SK-N-DZ (cell line): ENCODE measurements at regions not wholly inside any gene's neighbourhood (a gene's known extent, or its start where the extent isn't known, plus 50 kb on each side); places are given as distances from the start of the nearest gene placed in this dataset.
"Not testable (repeated sequence)": the region's sequence is repeated elsewhere in the genome, so short reads cannot be mapped to it uniquely, and the experiment has no call there.

Experiments used
- DNase-seq: peaks from one replicate; pipeline ENCODE4 v3.0.0-alpha.2; 2015; ENCODE audit warnings: low spot score

GRCh38 chr21:28193189-28193588 is 799.5 kb downstream of the LTN1 start:
- no peak for DNase-seq

DNA sequence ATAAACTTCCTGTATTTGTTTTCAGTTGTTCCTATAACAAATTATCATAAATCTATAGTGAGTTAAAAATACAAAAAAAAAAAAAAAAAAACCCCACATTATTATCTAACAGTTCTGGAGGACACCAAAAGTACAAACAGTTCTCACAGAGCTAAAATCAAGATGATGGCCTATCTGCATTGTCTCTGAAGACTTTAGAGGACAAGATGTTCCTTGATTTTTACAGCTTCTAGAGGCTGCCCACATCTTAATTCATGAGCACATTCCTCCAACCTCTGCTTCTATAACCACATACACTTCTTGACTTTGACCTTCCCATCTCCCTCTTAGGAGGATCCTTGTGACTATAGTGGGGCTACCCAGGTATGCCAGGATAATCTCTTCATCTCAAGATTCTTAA is 806.1 kb downstream of the LTN1 start:
- DNase-seq: no peak

DNA sequence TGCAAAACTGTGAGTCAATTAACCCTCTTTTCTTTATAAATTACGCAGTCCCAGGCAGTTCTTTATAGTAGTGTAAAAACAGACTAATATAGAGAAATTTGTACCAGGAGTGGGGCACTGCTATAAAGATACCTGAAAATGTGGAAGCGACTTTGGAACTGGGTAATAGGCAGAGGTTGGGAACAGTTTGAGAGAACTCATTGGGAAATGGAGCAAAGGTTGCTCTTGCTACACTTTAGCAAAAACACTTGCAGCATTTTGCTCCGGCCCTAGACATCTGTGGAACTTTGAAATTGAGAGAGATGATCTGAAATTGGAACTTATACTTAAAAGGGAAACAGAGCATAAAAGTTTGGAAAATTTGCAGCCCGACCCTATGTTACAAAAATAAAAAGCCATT is 810.9 kb downstream of the LTN1 start:
- DNase-seq: no peak

DNA sequence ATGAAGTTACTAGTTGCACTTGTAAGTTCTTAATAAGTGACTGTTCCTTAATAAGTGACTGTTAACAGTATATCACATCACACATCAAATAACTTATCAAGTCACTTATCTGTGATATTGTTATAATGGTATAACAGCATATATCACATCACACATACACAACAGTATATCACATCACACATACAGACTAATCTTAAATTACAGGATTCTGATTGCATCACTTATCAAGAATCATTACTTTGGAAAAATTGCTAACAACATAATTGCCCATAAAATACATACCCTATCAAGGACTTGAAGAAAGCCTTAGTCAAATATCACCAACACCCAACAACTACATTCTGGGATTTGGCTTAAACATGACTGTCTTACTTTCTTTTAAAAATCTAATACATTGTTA is 813.5 kb downstream of the LTN1 start:
- DNase-seq: no peak

GRCh38 chr21:28177124-28177523 is 815.6 kb downstream of the LTN1 start:
- no peak for DNase-seq

DNA sequence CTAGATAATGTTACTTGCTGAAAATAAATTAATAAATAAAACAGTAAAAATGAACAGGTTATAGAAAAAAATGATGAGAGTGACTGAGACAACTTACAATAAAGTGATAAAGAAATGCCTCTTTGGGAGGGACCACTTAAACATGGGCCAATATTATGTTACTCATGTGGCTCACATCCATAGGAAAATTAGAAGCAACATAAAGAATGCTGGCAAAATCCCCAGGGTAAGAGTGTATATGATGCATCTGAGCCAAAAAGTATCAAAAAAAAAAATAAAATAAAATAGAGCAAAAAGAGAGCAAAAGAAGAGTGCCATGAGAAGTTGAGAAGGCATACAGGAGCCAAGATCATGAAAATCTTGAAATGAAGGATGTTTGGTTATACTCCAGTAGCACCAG is 818.0 kb downstream of the LTN1 start:
- DNase-seq: no peak

DNA sequence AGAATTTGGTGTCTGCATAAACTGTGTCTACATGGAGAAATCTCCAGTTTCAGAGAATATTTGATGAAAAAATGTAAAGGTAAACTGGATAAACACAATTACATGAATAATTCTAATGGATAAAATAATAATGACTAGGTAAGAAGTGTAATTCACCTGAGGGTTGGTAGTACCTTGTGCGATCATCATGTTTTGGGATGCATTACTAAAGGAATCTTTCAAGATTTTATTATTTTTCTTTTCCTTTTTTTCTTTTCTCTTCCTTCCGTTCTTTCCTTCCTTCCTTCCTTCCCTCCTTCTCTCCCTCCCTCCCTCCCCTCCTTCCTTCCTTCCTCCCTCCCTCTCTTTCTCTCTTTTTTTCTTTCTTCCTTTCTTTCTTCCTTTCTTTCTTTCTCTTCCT is 818.7 kb downstream of the LTN1 start:
- DNase-seq: no peak

- no peak for DNase-seq
These were observed 820.3 kb downstream of the LTN1 start for GRCh38 chr21:28172376-28172775.

- no peak for DNase-seq
These were observed 825.3 kb downstream of the LTN1 start for GRCh38 chr21:28167366-28167765.

DNA sequence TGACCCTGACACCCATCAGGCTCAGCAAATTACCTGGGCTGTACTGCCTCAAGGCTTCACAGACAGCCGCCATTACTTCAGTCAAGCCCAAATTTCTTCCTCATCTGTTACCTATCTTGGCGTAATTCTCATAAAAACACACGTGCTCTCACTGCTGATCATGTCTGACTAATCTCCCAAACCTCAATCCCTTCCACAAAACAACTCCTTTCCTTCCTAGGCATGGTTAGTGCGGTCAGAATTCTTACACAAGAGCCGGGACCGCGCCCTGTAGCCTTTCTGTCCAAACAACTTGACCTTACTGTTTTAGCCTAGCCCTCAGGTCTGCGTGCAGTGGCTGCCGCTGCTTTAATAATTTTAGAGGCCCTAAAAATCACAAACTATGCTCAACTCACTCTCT is 828.2 kb downstream of the LTN1 start:
- DNase-seq: not testable (repeated sequence)

GRCh38 chr21:28162052-28162451 is 830.6 kb downstream of the LTN1 start:
- not testable (repeated sequence) for DNase-seq

DNA sequence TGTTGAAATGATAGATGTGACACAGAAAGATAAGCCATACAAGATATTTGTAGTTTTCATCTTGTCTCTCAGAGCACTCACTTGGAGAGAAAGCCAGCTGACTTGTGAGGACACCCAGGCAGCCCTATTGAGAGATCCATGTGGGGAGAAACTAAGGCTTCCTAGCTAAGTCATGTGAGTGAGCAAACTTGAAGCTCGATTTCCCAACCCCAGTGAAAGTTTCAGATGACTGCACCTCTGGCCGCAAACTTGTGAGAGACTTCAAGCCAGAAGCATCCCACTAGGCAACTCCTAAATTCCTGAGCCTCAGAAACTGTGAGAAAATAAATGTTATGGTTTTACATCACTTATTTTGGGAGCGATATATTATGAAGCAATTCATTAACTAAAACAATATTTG is 832.3 kb downstream of the LTN1 start:
- no peak for DNase-seq

GRCh38 chr21:28159396-28159795 is 833.3 kb downstream of the LTN1 start:
- DNase-seq: peak; percentile 41

DNA sequence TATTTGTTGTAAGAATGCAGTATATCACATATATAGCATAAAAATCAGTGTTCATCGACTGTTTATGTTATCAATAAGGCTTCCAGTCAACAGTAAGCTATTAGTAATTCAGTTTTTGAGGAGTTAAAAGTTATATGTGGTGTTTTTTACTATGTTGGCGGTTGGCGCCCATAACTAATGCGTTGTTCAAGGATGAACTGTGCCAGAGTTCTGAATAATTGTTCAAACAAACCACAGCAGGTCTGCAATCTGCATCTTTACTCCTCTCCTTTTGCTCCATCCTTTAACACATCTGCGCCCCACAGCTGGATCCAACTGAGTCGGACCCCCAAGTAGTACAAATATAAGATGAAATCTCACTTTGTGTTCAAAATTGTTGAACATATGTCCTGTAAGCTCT is 836.1 kb downstream of the LTN1 start:
- no peak for DNase-seq

DNA sequence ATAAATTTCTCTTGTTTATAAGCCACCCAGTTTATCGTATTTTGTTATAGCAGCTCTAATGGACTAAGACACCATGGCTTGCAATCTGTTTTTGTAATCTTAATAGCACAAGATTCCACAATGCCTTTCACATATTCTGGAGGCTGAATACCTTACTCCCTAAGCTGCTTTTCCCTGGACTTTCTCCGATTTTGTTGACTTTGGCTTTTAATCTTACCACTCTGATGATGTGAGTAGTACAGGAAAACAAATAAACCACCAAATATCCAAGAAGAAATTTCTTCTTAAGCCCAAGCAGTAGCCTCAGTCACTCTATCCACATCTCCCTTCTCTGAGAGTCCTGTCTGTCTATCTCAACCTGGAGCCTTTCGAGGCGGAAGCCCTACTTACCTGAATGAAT is 838.6 kb downstream of the LTN1 start:
- no peak for DNase-seq

DNA sequence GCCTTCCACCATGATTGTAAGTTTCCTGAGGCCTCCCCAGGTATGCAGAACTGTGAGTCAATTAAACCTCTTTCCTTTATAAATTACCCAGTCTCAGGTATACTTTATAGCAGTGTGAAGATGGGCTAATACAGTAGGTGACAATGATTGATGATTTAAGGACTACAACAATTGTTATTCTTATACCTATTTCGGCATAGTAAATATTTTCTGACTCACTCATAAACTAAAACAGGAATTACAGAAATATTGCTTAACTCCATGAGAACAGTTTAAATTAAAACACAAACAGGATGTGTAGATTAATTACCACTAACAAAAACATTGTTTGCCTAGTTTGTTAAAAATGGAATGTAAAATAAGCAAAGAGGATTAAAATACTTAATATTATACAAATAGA is 839.9 kb downstream of the LTN1 start:
- no peak for DNase-seq

DNA sequence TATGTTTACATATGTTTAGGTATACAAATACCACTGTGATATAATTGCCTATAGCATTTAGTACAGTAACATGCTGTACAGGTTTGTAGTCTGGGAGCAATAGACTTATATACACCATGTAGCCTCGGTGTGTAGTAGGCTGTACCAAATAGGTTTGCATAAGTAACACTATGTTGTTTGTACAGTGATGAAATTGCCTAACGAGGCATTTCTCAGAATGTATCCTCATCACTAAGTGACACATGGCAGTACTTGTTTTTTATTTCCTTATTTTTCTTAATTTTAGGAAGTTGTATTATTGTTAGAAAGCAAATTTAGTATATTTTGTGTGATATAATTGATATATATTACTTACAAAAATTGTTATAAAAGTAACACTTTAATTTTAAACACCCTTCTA is 840.9 kb downstream of the LTN1 start:
- DNase-seq: no peak

- no peak for DNase-seq
These were observed 841.9 kb downstream of the LTN1 start for GRCh38 chr21:28150778-28151177.

DNA sequence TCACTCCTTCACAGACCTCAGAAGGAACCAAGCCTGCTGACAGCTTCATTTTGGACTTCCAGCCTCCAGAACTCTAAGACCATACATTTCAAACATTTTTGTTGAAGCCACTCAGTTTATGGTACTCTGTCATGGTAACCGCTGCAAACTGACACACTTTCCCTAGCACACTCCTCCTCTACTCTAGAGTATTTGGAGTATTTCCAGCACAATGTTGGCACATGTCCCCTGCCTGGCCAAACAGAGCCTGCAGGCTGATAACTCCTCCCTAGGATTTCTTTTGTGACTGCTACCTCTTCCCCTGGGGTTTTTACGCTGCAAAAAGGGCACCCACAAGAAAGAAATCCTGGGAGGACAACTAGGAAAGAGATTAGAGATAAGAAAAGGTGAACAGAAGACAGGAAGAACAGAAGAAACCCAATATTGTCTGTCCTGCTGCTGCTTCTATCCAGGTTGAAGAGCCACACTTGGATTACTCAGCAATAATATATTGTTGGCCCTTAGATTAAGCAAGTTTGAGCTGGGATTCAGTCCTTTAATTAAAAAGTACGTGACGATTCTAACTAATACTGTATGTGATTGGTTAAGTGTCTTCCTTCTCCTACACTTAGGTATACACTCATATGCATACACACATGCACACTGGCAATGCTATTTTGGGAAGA is 844.1 kb downstream of the LTN1 start:
- no peak for DNase-seq

DNA sequence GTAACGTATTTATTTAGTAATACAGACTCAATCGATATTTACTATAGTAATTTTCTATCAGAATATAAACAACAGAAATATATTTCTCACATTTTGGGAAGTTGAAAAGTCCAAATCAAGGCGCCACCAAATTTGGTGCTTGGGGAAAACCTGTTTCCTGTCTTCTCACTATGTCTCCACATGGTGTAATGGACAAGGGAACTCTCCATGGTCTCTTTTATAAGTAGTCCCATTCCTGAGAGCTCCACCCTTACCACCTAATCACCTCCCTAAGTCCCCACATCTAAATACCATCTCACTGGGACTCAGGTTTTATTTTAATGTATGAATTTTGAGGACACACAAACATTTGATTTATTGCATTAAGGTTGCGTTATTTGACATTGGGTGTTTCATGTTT is 848.0 kb downstream of the LTN1 start:
- no peak for DNase-seq

DNA sequence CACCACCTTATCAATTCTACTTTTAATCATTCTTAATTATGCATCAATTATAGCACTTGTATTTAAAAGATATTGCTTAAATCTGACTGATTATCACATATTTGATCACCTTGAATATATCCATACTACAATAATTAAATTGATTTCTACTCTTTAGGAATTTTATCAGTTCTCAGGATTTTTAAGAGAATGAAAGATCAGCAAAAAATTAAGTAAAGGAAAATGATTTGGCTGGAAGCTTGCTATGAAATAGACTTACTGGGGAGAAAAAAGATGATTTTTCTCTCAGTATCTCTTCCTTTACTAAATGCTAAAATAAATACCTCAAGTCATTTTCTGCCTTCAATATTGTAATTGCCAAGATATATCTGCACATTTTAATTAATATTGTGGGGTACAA is 848.6 kb downstream of the LTN1 start:
- no peak for DNase-seq

DNA sequence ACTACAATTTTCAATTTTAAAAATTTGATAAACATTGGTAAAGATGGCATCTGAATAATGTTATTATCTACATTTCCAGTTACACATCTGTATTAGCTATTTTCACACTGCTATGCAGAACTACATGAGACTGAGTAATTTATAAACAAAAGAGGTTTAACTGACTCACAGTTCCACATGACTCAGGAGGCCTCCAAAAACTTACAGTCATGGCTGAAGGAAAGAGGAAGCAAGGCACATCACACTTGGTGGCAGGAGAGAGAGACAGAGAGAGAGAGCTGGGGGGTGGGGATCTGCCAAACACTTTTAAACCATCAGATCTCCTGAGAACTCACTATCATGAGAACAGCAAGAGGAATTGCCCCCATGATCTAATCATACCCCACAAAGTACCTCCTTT is 850.0 kb downstream of the LTN1 start:
- DNase-seq: no peak

- DNase-seq: peak; percentile 23
These were observed 854.4 kb downstream of the LTN1 start for GRCh38 chr21:28138272-28138671.

DNA sequence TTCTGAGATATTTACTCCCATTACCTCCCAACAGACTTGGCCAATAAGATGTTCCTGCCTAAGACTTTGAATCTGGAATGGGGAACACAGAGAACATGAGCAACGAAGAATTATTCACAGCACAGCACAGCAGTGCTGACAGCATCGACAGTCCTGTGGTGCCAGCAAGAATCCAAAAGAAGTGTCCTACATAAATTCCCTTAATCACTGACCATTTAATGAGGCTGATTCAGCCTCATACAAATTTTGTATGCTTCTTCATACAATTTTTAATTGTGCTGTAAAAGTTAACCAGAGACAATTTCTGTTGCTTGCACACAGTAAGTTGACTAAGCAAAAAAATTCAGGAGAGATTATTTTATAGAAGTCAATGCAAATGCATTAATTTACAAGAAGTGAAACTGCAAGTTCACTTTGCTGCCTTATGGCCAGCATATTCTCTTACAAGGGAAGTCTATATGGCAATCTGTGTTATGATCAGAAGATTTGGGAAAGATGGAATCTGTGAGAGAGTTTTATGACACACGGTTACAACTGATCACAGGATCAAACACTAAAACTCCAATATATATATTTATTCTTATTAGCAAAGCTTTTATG is 855.9 kb downstream of the LTN1 start:
- no peak for DNase-seq
